ENCODE measurements at regions not wholly inside any gene's neighbourhood (a gene's known extent, or its start where the extent isn't known, plus 50 kb on each side); places are given as distances from the start of the nearest gene placed in this dataset.

DNA sequence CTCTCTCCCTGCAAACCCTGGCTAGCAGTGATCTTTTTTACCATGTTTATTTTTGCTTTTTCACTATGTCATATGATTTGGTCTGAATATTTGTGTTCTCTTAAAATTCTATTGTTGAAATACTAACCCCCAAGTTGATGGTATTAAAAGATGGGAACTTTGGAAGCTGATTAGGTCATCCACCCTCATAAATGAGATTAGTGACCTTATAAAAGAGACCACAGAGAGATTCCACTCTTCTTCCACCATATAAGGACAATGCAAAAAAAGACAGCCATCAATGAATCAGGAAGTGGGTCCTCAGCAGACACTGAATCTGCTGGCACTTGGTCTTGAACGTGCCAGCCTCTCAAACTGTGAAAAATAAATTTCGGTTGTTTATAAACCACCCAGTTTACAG lies 112.8 kb upstream of the KCND2 start:
- Histone ChIP-seq H3K79me2 (ENCODE audit: control insufficient read depth, insufficient read depth, low read length) (no peaks in the 10 kb centered on the region), H3K27ac (ENCODE audit: control insufficient read depth, insufficient read depth) (no peak overlapping the region), H4K20me1 (ENCODE audit: control insufficient read depth, insufficient read depth) (no peaks in the 10 kb centered on the region), H3K36me3 (ENCODE audit: control insufficient read depth in 2 of 2, insufficient read depth in 2 of 2, low read length in 1 of 2) (no peaks in the 10 kb centered on the region), H2AFZ (ENCODE audit: control insufficient read depth, low read depth, low read length) (no peak overlapping the region), H3K9me3 (replicated peaks; ENCODE audit: control insufficient read depth, insufficient read depth, low read length) (no peaks in the 10 kb centered on the region), H3K9ac (ENCODE audit: control insufficient read depth, insufficient read depth, low read length) (no peak overlapping the region), H3K27me3 (replicated peaks in 1 of 2; ENCODE audit: control insufficient read depth in 2 of 2, insufficient read depth in 2 of 2, low read length in 1 of 2) (no peaks in the 10 kb centered on the region), H3K4me1 (ENCODE audit: control insufficient read depth, insufficient read depth, low read length) (no peaks in the 10 kb centered on the region), H3K4me2 (ENCODE audit: control insufficient read depth, insufficient read depth) (no peak overlapping the region), H3K4me3 (no peak overlapping the region)
- ChIA-PET CTCF (no interaction called here), POLR2A (no interaction called here), SMC1A (ENCODE audit: uncharacterized antibody, unreplicated experiment) (interaction anchor here (1.1 kb wide), 1 partner anchor 13 kb away, joined by 3 read pairs; no protein-coding TSS in a partner anchor), RAD21 (ENCODE audit: unreplicated experiment) (no interaction called here)
- intact Hi-C loops (cut with micrococcal nuclease; ENCODE audit: unreplicated experiment) (no loop called here), in situ Hi-C loops (cut with MboI) (no loop called here)
- TF ChIP-seq MYC (IDR thresholded peaks at IDR 0.05; ENCODE audit: insufficient read depth, insufficient read length, insufficient replicate concordance, low read length, severe bottlenecking) (no peak), ZSCAN29 (IDR thresholded peaks at IDR 0.05) (no peak), ATF7 (IDR thresholded peaks at IDR 0.05; ENCODE audit: low read depth) (no peak), SMAD5 (IDR thresholded peaks at IDR 0.05; ENCODE audit: low read depth) (no peak), KLF5 (IDR thresholded peaks at IDR 0.05; ENCODE audit: partially characterized antibody) (no peak), NBN (IDR thresholded peaks at IDR 0.05) (no peak)
- TF ChIP-seq, protein P1, sequence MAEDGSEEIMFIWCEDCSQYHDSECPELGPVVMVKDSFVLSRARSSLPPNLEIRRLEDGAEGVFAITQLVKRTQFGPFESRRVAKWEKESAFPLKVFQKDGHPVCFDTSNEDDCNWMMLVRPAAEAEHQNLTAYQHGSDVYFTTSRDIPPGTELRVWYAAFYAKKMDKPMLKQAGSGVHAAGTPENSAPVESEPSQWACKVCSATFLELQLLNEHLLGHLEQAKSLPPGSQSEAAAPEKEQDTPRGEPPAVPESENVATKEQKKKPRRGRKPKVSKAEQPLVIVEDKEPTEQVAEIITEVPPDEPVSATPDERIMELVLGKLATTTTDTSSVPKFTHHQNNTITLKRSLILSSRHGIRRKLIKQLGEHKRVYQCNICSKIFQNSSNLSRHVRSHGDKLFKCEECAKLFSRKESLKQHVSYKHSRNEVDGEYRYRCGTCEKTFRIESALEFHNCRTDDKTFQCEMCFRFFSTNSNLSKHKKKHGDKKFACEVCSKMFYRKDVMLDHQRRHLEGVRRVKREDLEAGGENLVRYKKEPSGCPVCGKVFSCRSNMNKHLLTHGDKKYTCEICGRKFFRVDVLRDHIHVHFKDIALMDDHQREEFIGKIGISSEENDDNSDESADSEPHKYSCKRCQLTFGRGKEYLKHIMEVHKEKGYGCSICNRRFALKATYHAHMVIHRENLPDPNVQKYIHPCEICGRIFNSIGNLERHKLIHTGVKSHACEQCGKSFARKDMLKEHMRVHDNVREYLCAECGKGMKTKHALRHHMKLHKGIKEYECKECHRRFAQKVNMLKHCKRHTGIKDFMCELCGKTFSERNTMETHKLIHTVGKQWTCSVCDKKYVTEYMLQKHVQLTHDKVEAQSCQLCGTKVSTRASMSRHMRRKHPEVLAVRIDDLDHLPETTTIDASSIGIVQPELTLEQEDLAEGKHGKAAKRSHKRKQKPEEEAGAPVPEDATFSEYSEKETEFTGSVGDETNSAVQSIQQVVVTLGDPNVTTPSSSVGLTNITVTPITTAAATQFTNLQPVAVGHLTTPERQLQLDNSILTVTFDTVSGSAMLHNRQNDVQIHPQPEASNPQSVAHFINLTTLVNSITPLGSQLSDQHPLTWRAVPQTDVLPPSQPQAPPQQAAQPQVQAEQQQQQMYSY (CRISPR knock-in tag; IDR thresholded peaks at IDR 0.05) = no peak
- TF ChIP-seq, protein P2, sequence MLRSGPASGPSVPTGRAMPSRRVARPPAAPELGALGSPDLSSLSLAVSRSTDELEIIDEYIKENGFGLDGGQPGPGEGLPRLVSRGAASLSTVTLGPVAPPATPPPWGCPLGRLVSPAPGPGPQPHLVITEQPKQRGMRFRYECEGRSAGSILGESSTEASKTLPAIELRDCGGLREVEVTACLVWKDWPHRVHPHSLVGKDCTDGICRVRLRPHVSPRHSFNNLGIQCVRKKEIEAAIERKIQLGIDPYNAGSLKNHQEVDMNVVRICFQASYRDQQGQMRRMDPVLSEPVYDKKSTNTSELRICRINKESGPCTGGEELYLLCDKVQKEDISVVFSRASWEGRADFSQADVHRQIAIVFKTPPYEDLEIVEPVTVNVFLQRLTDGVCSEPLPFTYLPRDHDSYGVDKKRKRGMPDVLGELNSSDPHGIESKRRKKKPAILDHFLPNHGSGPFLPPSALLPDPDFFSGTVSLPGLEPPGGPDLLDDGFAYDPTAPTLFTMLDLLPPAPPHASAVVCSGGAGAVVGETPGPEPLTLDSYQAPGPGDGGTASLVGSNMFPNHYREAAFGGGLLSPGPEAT (IDR thresholded peaks at IDR 0.05; ENCODE audit: low read depth) = no peak
- TF ChIP-seq, protein P3, sequence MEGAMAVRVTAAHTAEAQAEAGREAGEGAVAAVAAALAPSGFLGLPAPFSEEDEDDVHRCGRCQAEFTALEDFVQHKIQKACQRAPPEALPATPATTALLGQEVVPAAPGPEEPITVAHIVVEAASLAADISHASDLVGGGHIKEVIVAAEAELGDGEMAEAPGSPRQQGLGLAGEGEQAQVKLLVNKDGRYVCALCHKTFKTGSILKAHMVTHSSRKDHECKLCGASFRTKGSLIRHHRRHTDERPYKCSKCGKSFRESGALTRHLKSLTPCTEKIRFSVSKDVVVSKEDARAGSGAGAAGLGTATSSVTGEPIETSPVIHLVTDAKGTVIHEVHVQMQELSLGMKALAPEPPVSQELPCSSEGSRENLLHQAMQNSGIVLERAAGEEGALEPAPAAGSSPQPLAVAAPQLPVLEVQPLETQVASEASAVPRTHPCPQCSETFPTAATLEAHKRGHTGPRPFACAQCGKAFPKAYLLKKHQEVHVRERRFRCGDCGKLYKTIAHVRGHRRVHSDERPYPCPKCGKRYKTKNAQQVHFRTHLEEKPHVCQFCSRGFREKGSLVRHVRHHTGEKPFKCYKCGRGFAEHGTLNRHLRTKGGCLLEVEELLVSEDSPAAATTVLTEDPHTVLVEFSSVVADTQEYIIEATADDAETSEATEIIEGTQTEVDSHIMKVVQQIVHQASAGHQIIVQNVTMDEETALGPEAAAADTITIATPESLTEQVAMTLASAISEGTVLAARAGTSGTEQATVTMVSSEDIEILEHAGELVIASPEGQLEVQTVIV (IDR thresholded peaks at IDR 0.05; ENCODE audit: borderline replicate concordance, partially characterized antibody) = no peak
- FAIRE-seq = no peak
- no TSS peak for BruUV-seq (replicated peaks)
- ATAC-seq = no peak
- DNase-seq (ENCODE audit: low read depth, low spot score) = no peak
- WGBS (ENCODE audit: insufficient coverage, insufficient replicate concordance, low lambda C conversion rate, missing lambda C conversion rate) = 0% methylated on average over 2 of the region's 2 CpGs
